ENCODE measurements at regions not wholly inside any gene's neighbourhood (a gene's known extent, or its start where the extent isn't known, plus 50 kb on each side); places are given as distances from the start of the nearest gene placed in this dataset.

DNA sequence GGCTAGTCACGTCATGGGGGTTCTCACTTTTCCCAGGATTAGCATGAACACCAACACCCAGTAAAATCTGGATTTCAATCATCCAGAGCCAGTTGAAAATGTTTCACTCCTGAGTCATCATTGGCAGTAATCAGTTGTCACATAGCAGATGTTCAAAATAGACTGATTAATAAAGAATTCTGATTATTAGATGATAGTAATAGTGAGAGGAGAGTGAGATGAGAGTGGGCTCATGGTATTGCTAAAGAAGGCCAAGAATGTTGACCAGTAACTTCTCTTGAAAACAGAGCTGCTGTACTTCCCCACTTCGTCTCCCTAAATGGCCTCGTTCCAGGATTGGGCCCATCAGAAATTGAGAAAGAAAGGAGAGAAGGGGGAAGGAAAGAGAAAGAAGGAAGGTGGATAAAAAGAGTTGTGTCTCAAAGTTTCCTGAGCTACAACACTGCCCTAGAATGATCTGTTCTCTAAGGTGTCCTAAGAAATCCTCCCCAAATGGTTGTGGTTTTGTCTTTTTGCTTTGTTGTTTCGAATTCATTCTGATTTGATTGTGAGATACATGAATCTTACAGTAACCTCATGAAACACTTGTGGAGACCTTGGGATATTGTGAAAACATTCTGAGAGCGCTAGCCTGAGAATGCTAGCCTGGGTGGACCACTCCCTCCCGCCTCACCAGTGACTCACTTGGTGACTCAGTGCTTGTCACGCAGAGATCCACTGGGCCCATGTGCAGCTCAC, 502.2 kb upstream of the JARID2 start:
- TF ChIP-seq GATA1 (IDR thresholded peaks at IDR 0.05; ENCODE audit: low read depth, low read length) (no peak), POLR2A (IDR thresholded peaks at IDR 0.05; ENCODE audit: low read length) (no peak)
- peak; percentile 79 to 93 for DNase-seq

DNA sequence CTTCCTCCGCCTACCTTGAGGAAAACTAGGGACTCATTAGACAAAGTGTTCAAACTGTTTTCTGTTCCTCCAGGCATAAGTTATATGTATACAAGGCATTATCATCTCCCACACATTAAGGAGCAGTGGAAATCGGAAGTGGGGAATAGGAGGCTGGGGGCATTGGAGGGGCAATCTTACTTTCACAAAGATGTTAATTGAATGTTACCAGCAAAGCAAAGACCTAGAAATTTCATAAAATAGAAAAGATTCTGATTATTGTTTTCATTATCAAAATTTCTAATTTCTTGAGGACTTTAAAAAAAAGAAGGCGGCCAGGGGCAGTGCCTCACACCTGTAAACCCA, 501.7 kb upstream of the JARID2 start:
- TF ChIP-seq GATA1 (IDR thresholded peaks at IDR 0.05; ENCODE audit: low read depth, low read length) (no peak), POLR2A (IDR thresholded peaks at IDR 0.05; ENCODE audit: low read length) (no peak)

DNA sequence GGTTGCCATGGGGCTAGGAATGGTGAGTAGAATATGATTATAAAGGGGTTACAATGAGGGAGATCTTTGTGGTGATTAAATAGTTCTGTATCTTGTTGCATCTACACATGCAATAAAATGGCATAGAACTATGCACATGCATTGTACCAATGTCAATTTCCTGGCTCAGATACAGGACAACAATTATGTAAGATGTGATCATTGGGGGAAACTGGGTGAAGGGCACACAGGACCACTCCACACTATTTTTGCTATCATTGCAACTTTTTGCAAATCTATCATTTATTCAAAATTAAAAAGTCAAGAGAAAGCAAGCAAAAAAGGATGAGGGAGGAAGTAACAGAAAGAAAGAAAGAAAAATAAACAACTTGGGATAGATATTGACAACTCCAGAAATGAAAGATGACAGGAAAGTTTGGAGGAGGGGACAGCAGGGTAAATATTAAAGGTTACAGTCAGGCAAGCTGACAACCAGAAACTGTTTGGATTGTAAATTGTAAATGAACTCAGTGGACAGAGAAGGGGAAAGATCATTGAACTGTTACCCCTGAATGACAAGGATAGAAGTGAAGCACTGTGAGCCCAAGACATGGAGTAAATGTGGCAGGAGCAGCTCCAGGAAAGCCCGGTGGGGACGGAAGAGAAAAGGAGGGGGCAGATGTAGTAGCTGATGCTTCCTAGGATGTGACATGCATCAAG, 499.6 kb upstream of the JARID2 start:
- TF ChIP-seq POLR2A (IDR thresholded peaks at IDR 0.05; ENCODE audit: low read length) (no peak), GATA1 (IDR thresholded peaks at IDR 0.05; ENCODE audit: low read depth, low read length) (no peak)
- DNase-seq, result no peak

More for the DNA sequence above, 501.7 kb upstream of the JARID2 start:
- DNase-seq, result no peak

DNA sequence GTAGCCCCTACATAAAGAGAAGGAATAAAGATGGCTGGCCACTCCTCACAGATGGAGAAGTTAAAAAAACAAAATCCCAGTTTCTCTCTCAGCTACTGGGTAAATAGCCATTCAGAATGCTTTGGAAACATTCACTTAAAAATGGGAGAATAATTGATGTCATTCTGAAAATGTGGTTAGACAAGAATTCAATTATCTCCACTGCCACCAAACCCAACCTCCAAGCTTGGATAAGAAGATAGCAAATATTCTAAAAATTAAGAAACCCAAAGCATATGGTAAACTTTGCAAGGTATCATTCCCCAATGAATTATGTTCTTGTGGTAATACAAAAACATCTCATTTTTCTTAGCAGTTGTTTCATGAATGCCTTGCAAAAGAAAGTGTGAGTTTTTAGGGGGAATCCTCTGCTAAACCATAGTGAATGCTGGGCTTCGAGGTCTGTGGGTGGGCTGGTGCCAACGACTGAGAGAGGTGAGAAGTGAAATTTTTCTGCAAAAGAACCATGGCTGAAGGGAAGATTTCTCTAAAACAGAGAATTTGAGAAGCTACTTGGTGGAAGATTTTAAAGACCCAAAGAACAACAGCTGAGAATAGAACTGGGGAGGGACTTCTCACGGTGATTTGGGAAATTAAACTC, 497.9 kb upstream of the JARID2 start:
- TF ChIP-seq POLR2A (IDR thresholded peaks at IDR 0.05; ENCODE audit: low read length) (no peak), GATA1 (IDR thresholded peaks at IDR 0.05; ENCODE audit: low read depth, low read length) (no peak)
- DNase-seq, result no peak

DNA sequence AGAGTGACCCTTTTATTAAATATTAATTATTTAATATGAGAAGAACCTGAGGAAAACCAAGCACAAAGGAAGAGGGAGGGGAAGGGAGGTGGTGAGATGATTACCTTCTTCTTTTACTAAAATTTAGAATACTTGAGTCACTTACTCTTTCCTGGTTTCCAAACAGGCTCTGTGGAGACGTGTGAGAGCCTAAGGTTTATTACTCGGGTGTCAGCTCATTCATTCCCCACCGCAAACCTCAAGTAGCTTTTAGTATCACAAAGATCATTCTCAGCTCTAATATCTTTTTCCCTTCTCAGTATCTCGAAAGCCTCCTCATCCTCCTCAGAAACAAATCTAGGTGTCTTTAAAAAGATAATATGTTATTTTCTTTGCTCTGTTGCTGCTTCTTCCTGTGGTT, 497.2 kb upstream of the JARID2 start:
- DNase-seq, result no peak
- no peak for TF ChIP-seq GATA1 (IDR thresholded peaks at IDR 0.05; ENCODE audit: low read depth, low read length)

DNA sequence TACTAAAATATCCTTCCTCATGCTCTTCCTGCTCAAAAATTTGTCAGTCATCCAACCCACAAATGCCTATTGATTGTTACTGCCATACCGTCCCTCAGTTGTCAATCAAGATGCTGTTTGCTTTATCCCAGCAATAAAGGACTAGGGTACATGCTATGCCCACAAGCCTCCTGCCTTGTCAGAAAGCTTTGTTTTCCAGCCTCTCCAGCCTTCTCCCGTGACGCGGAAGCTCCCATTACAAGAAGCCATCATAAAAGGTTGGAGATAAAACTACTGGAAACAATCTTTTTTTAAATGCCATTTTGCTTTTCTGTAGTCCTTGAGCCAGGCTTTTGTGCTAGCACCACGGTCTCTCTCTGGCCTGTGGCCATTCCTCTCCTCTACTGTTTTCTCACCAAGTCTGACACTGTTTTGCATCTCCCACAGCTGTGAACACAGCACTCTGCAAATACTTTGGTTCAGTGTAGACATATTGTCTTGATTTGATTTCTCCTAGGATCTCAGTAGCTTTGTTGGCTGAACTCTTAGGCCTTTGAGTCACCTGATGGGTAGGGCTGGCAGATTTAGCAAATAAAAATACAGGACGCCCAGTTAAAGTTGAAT, 495.7 kb upstream of the JARID2 start:
- TF ChIP-seq POLR2A (IDR thresholded peaks at IDR 0.05; ENCODE audit: low read length), result no peak
- TF ChIP-seq GATA1 (IDR thresholded peaks at IDR 0.05; ENCODE audit: low read depth, low read length), result no peak
- DNase-seq, result no peak

DNA sequence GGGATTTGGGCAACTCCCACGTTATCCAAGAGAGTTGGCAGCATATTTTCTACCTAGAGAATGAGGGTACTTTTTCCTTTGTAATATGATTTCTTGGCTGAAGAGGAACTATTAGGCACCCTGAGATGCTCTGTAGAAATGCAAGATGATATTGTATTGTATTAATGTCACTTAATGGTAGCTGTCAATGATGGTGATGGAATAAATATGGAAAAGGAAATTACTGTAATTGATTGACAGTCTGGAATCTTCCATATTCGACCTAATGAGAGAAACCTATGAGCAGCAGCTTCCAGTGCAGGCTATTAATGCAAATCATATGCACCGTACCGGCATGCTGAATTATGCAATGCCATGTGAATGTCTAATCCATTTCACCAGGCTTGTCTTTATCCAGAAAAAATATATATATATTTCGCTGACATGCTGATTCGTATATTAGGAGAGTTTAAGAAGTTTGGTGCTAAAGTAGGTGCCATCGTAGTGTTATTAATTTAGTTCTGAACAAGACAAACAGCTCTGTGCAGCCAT, 494.2 kb upstream of the JARID2 start:
- no peak for DNase-seq
- TF ChIP-seq GATA1 (IDR thresholded peaks at IDR 0.05; ENCODE audit: low read depth, low read length), result no peak
- no peak for TF ChIP-seq POLR2A (IDR thresholded peaks at IDR 0.05; ENCODE audit: low read length)

DNA sequence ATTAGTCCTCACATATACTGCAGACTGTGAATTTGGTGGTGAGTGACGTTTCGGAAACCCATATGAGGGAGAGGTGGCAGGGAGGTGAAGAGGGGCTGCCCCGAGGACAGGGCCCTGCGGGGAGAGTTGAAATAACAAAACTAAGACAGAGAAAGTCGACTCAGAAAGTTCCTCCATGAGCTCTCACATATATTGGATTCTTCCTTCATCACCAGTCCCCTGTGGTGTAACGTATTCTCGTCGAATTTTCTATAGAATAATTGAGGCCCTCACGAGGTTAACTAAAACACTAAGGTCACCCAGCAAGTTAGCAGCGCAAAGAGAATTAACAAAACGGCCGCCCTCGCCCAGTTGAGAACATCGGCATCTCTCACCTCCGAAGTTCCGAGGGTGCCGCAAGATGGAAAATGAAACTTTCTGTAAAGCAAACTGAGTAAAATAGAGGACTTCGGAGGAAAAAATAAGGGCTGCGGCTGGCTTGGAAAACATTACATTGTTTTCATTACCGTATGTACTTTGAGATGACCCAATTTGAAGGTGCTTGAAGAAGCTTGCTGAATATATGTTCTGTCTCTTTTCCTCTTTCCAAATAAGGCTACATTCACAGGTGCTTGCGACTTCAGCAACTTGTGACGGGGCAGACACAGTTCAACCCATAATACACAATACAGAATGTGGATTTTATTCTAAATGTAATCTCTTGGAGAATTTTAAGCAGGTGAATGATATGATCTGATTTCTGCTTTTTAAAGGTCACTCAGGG, 490.9 kb upstream of the JARID2 start:
- DNase-seq, result no peak
- no peak for TF ChIP-seq POLR2A (IDR thresholded peaks at IDR 0.05; ENCODE audit: low read length)
- TF ChIP-seq GATA1 (IDR thresholded peaks at IDR 0.05; ENCODE audit: low read depth, low read length), result no peak

DNA sequence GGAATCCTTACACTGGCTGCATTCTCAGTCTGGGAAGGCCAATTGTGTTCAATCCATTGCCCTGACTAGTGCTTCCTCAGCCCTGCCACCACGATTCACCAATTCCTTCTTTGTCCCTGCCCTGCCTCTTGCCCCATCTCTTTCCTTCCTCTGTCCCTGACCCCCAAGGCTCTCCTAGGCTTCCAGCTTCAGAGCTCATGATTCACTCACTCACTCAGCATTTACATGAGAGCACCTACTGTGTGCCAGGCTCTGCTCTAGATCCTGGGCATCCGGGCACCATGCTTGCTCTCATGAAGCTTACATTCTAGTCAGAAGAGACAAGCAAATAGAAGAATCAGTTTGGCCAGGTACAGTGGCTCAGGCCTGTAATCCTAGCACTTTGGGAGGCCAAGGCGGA, 489.5 kb upstream of the JARID2 start:
- TF ChIP-seq POLR2A (IDR thresholded peaks at IDR 0.05; ENCODE audit: low read length), result no peak
- TF ChIP-seq GATA1 (IDR thresholded peaks at IDR 0.05; ENCODE audit: low read depth, low read length), result no peak
- no peak for DNase-seq

DNA sequence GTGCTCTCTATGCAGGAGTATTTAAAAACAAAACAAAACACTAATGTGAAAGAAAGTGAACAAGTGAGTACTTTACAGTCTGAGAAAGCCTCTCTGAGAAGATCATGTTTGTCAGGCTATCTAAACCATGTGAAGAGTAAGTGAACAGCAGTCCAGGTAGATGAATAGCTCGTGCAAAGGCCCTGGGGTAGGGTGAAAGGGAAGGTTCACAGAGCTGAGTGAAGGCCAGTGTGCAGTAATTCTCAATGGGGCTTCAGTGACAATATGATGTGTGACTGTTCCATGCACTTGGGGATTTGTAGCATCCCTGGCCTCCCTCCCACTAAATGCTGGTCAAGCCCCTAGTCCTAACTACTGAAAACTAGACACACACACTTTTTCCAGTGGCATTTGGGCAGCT, 488.9 kb upstream of the JARID2 start:
- DNase-seq, result no peak
- no peak for TF ChIP-seq POLR2A (IDR thresholded peaks at IDR 0.05; ENCODE audit: low read length)
- TF ChIP-seq GATA1 (IDR thresholded peaks at IDR 0.05; ENCODE audit: low read depth, low read length), result no peak

DNA sequence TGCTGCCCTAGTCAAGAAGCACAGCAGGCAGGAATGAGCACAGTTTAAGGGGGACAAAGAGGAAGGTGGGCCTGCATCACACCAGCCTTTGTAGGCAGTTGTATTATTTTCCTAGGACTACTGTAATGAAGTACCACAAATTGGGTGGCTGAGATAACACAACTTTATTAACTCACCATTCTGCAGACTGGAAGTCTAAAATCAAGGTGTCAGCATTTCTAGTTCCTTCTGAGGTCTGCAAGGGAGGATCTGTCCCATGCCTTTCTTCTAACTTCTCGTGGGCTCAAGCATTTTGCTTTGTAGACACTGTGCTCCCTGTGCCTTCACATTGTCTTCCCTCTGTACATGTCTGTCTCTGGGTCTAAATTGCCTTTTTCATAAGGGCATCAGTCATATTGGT, 488.5 kb upstream of the JARID2 start:
- TF ChIP-seq GATA1 (IDR thresholded peaks at IDR 0.05; ENCODE audit: low read depth, low read length) (no peak), POLR2A (IDR thresholded peaks at IDR 0.05; ENCODE audit: low read length) (no peak)
- DNase-seq, result no peak

DNA sequence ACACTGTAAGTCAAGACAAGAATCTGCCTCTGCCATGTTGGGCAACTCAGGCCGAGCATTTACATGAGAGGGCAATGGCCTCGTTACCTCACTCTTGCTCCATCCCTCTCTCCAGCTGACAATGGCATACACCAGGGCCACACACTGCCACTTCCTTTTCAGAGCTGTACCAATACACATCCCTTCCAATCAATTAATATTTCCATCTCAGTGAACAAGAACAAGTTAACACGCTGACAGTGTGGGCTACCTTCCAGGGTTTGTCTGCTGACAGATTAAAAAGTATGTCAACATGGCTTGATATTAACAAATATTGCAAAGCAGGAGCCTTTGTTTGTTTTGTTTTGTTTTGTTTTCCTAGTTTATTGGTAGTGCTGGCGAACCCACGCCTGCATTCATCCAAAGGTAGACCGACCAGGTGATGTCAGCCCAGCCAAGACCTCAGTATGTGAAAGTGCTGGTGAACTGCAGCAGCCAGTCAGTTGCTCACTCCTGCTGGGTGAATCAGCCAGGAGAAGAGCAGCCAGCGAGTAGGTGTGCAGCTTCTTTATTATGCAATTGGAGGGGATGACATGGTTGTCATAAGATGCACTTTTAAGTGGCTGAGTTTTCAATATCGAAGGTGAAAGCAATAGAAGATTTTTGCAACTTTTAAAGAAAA, 487.3 kb upstream of the JARID2 start:
- no peak for DNase-seq

More for the DNA sequence above, 487.3 kb upstream of the JARID2 start:
- no peak for TF ChIP-seq GATA1 (IDR thresholded peaks at IDR 0.05; ENCODE audit: low read depth, low read length)
- TF ChIP-seq POLR2A (IDR thresholded peaks at IDR 0.05; ENCODE audit: low read length), result no peak

All from erythroblast (primary cell).